CD14-positive monocyte (primary cell): ENCODE measurements at regions not wholly inside any gene's neighbourhood (a gene's known extent, or its start where the extent isn't known, plus 50 kb on each side); places are given as distances from the start of the nearest gene placed in this dataset.
"Not testable (repeated sequence)": the region's sequence is repeated elsewhere in the genome, so short reads cannot be mapped to it uniquely, and the experiment has no call there.

Source experiments
- DNase-seq, 3 donors: peaks; one replicate each; pipeline ENCODE4 v3.0.0-alpha.2; 2011 to 2022
- H2AFZ ChIP-seq: 2 replicates; pipeline ENCODE4 v1.6.0; 2012; ENCODE audit warnings: mild to moderate bottlenecking, low read depth, low read length, inconsistent platforms; ENCODE audit not compliant: insufficient read depth, poor library complexity, severe bottlenecking
- H3K27ac ChIP-seq, 2 donors: 1 replicate in 1 of 2; 2 replicates in 1 of 2; pipeline ENCODE4 v1.5.1; 2012 to 2013; ENCODE audit warnings: low read length in 2 of 2, control low read depth in 1 of 2, inconsistent platforms in 1 of 2, low read depth in 1 of 2, mild to moderate bottlenecking in 1 of 2
- H3K27me3 ChIP-seq, 2 donors: one replicate each; pipeline versions ENCODE4 v1.6.0 to v1.6.1; 2011 to 2013; ENCODE audit warnings: low read length in 2 of 2; ENCODE audit not compliant: control insufficient read depth in 2 of 2, insufficient read depth in 2 of 2
- H3K36me3 ChIP-seq, 2 donors: replicated peaks in 1 of 2; 1 replicate in 1 of 2; 2 replicates in 1 of 2; pipeline versions ENCODE4 v1.5.1 to v1.6.1; 2012 to 2013; ENCODE audit warnings: low read length in 2 of 2, control low read depth in 1 of 2, inconsistent platforms in 1 of 2, mild to moderate bottlenecking in 1 of 2; ENCODE audit not compliant: insufficient read depth in 2 of 2, control insufficient read depth in 1 of 2
- H3K4me1 ChIP-seq, 2 donors: 1 replicate in 1 of 2; 2 replicates in 1 of 2; pipeline versions ENCODE4 v1.5.1 to v1.6.1; 2012 to 2013; ENCODE audit warnings: low read length in 2 of 2, control low read depth in 1 of 2, inconsistent platforms in 1 of 2, mild to moderate bottlenecking in 1 of 2, moderate library complexity in 1 of 2; ENCODE audit not compliant: insufficient read depth in 2 of 2, control insufficient read depth in 1 of 2
- H3K4me2 ChIP-seq: replicated peaks from 2 replicates; pipeline ENCODE3; 2012; ENCODE audit warnings: low read length, moderate library complexity, mild to moderate bottlenecking; ENCODE audit not compliant: poor library complexity, severe bottlenecking; ENCODE audit errors: extremely low read depth
- H3K4me3 ChIP-seq, 3 experiments: fragments of 200-600 bp in 1 of 3; sonication (generic) in 1 of 3; replicated peaks in 1 of 3; 1 replicate in 2 of 3; 2 replicates in 1 of 3; pipeline ENCODE4 v1.5.1; 2011 to 2013; ENCODE audit warnings: low read length in 3 of 3, mild to moderate bottlenecking in 3 of 3, control low read depth in 2 of 3, low read depth in 2 of 3, inconsistent platforms in 1 of 3, moderate library complexity in 1 of 3
- H3K79me2 ChIP-seq: 2 replicates; pipeline ENCODE4 v1.6.0; 2012; ENCODE audit warnings: mild to moderate bottlenecking, control low read depth, inconsistent platforms, low read length, moderate library complexity; ENCODE audit not compliant: insufficient read depth
- H3K9ac ChIP-seq: 2 replicates; pipeline ENCODE4 v1.6.0; 2017; ENCODE audit warnings: low read length, mild to moderate bottlenecking; ENCODE audit not compliant: insufficient read depth, poor library complexity, severe bottlenecking
- H3K9me3 ChIP-seq, 2 donors: replicated peaks in 1 of 2; 1 replicate in 1 of 2; 2 replicates in 1 of 2; pipeline versions ENCODE4 v1.5.1 to v1.6.1; 2012 to 2013; ENCODE audit warnings: low read length in 2 of 2, control low read depth in 1 of 2; ENCODE audit not compliant: control insufficient read depth in 1 of 2, insufficient read depth in 1 of 2
- H4K20me1 ChIP-seq: 2 replicates; pipeline ENCODE4 v1.6.0; 2012; ENCODE audit warnings: mild to moderate bottlenecking, low read length, control low read depth, moderate library complexity; ENCODE audit not compliant: insufficient read depth
- H3K27ac Mint-ChIP-seq, 7 donors: one replicate each; pipeline ENCODE4 v1.8.0; 2020; ENCODE audit warnings: mild to moderate bottlenecking in 7 of 7, mixed read lengths in 7 of 7, moderate library complexity in 6 of 7, inconsistent platforms in 2 of 7
- H3K27me3 Mint-ChIP-seq, 3 donors: one replicate each; pipeline ENCODE4 v1.8.0; 2021 to 2022; ENCODE audit warnings: low read depth in 3 of 3, mild to moderate bottlenecking in 3 of 3, mixed read lengths in 3 of 3, moderate library complexity in 3 of 3, inconsistent platforms in 1 of 3
- H3K36me3 Mint-ChIP-seq, 2 donors: one replicate each; pipeline ENCODE4 v1.8.0; 2020; ENCODE audit warnings: mixed read lengths in 2 of 2, inconsistent platforms in 1 of 2, mild to moderate bottlenecking in 1 of 2
- H3K4me1 Mint-ChIP-seq: one replicate; pipeline ENCODE4 v1.8.0; 2020; ENCODE audit warnings: mild to moderate bottlenecking, mixed read lengths
- H3K4me3 Mint-ChIP-seq, 2 donors: one replicate each; pipeline ENCODE4 v1.8.0; 2020; ENCODE audit warnings: mild to moderate bottlenecking in 2 of 2, mixed read lengths in 2 of 2, moderate library complexity in 1 of 2
- H3K9me3 Mint-ChIP-seq, 7 donors: one replicate each; pipeline ENCODE4 v1.8.0; 2020 to 2022; ENCODE audit warnings: mixed read lengths in 7 of 7, mild to moderate bottlenecking in 6 of 7, moderate library complexity in 6 of 7, inconsistent platforms in 2 of 7
- WGBS: methylation state at CpG from one replicate; pipeline ENCODE4 v1.1.5; 2013; ENCODE audit warnings: missing lambda C conversion rate; ENCODE audit not compliant: insufficient coverage; 5-methylcytosine and 5-hydroxymethylcytosine counted together
- intact Hi-C, 2 donors: fragments of 100-400 bp; cut with micrococcal nuclease; formaldehyde crosslinking; loops; one replicate each; pipeline versions ENCODE4 v1.15.0 to v1.15.1; 2023

DNA sequence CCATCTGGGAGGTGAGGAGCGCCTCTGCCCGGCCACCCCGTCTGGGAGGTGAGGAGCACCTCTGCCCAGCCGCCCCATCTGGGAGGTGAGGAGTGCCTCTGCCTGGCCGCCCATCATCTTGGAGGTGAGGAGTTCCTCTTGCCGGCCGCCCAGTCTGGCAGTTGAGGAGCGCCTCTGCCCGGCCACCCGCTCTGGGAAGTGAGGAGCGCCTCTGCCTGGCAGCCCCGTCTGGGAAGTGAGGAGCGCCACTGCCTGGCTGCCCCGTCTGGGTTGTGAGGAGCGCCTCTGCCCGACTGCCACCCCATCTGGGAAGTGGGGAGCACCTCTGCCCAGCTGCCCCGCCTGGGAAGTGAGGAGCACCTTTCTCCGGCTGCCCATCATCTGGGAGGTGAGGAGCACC, 230.0 kb upstream of the POTED start:
- H3K79me2 ChIP-seq, intact Hi-C loops: not testable (repeated sequence)

DNA sequence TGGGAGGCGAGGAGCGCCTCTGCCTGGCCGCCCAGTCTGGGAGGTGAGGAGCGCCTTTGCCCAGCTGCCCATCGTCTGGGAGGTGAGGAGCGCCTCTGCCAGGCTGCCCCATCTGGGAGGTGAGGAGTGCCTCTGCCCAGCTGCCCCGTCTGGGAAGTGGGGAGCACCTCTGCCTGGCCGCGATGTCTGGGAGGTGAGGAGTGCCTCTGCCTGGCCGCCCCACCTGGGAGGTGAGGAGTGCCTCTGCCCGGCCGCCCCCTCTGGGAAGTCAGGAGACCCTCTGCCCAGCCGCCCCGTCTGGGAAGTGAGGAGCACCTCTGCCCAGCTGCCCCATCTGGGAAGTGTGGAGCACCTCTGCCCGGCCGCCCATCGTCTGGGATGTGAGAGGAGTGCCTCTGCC, 229.0 kb upstream of the POTED start:
- H3K4me1 Mint-ChIP-seq, H3K9ac ChIP-seq, H2AFZ ChIP-seq, H3K36me3 Mint-ChIP-seq, DNase-seq, H3K36me3 ChIP-seq, H3K27ac Mint-ChIP-seq, H3K79me2 ChIP-seq, H3K4me1 ChIP-seq, H3K27me3 Mint-ChIP-seq, H4K20me1 ChIP-seq, H3K4me2 ChIP-seq, H3K4me3 ChIP-seq, H3K27ac ChIP-seq, H3K4me3 Mint-ChIP-seq, H3K27me3 ChIP-seq, intact Hi-C loops: not testable (repeated sequence)
- peaks cover 7 to 26% (median 20%) of the 10 kb centered on the region in 7 donors for H3K9me3 Mint-ChIP-seq
- whole genome bisulfite sequencing = 67% methylated on average over 6 of the region's 17 CpGs
- peaks cover 14 to 23% of the 10 kb centered on the region in 2 donors for H3K9me3 ChIP-seq

More for the DNA sequence above, 230.0 kb upstream of the POTED start:
- H3K27ac ChIP-seq, H3K27me3 ChIP-seq, H3K36me3 Mint-ChIP-seq, H4K20me1 ChIP-seq, H3K4me3 ChIP-seq, H3K27me3 Mint-ChIP-seq, H3K27ac Mint-ChIP-seq, H3K4me3 Mint-ChIP-seq, H2AFZ ChIP-seq, H3K4me1 ChIP-seq, H3K9ac ChIP-seq, DNase-seq, H3K36me3 ChIP-seq, H3K4me1 Mint-ChIP-seq, H3K4me2 ChIP-seq: not testable (repeated sequence)
- WGBS = 76% methylated on average over 14 of the region's 18 CpGs
- H3K9me3 Mint-ChIP-seq = peaks cover 7 to 31% (median 25%) of the 10 kb centered on the region in 7 donors
- peaks cover 14 to 23% of the 10 kb centered on the region in 2 donors for H3K9me3 ChIP-seq

GRCh38 chr21:13384143-13384542, 225.4 kb upstream of the POTED start:
- peaks cover 7 to 16% of the 10 kb centered on the region in 2 donors for H3K9me3 ChIP-seq
- H3K27ac ChIP-seq, H3K79me2 ChIP-seq, H3K36me3 ChIP-seq, H3K36me3 Mint-ChIP-seq, H3K4me3 ChIP-seq, H3K27ac Mint-ChIP-seq, H4K20me1 ChIP-seq, H3K4me2 ChIP-seq, DNase-seq, H3K4me1 Mint-ChIP-seq, intact Hi-C loops, H3K9ac ChIP-seq, H3K4me3 Mint-ChIP-seq, H3K27me3 ChIP-seq, H3K4me1 ChIP-seq, H2AFZ ChIP-seq, H3K27me3 Mint-ChIP-seq: not testable (repeated sequence)
- H3K9me3 Mint-ChIP-seq = peaks cover 4 to 17% (median 14%) of the 10 kb centered on the region in 7 donors
- WGBS = 100% methylated on average over 1 of the region's 3 CpGs

- H3K36me3 Mint-ChIP-seq, H3K4me1 Mint-ChIP-seq, H3K27me3 ChIP-seq, H3K4me3 Mint-ChIP-seq, H3K27ac ChIP-seq, H3K9me3 ChIP-seq, H2AFZ ChIP-seq, DNase-seq, H3K27me3 Mint-ChIP-seq, H3K36me3 ChIP-seq, H4K20me1 ChIP-seq, H3K4me3 ChIP-seq, H3K4me1 ChIP-seq, H3K9ac ChIP-seq, intact Hi-C loops, H3K79me2 ChIP-seq, H3K4me2 ChIP-seq, H3K27ac Mint-ChIP-seq: not testable (repeated sequence)
- H3K9me3 Mint-ChIP-seq = peaks cover 0 to 13% (median 4%) of the 10 kb centered on the region in 7 donors
Measured at GRCh38 chr21:13409184-13409583, 200.4 kb upstream of the POTED start.
